ENCODE measurements at regions not wholly inside any gene's neighbourhood (a gene's known extent, or its start where the extent isn't known, plus 50 kb on each side); places are given as distances from the start of the nearest gene placed in this dataset.

DNA sequence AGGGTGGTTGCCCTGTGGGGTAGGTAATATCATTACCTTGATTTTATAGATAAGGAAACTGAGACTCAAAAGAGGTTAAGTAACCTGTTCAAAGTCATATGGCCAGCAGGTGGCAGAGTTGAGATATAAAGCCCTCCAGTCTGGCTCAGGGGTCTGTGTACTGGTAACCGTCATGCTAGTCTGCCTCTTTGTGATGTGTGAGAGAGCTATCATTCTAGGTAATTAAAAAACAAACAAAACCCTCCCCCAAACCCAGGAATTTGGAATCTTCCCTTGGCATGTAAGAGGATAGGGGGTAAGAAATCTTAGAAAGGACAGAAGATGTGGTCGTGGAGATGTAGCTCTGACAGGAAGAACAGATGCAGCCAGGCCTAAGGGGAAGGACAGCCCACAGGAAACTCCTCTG lies 206.0 kb downstream of the CDC5L start:
- Histone ChIP-seq H2AFZ (ENCODE audit: low read depth) (no peak overlapping the region; the same call in 1 of the 2 replicates), H3K4me1 (ENCODE audit: low read depth, poor library complexity, severe bottlenecking) (peaks cover 14% of the 10 kb centered on the region), H3K27me3 (ENCODE audit: insufficient read depth, low read depth) (no peaks in the 10 kb centered on the region), H3K27ac (no peak overlapping the region), H3K4me3 (IDR thresholded peaks at IDR 0.05; ENCODE audit: insufficient read depth, low read depth, low read length) (no peak overlapping the region), H4K20me1 (ENCODE audit: insufficient read depth) (no peaks in the 10 kb centered on the region), H3K36me3 (ENCODE audit: insufficient read depth) (no peaks in the 10 kb centered on the region), H3K79me2 (ENCODE audit: insufficient read depth, low read depth) (no peaks in the 10 kb centered on the region), H3K4me2 (no peak overlapping the region), H3K9ac (no peak overlapping the region)
- TF ChIP-seq, protein P1, sequence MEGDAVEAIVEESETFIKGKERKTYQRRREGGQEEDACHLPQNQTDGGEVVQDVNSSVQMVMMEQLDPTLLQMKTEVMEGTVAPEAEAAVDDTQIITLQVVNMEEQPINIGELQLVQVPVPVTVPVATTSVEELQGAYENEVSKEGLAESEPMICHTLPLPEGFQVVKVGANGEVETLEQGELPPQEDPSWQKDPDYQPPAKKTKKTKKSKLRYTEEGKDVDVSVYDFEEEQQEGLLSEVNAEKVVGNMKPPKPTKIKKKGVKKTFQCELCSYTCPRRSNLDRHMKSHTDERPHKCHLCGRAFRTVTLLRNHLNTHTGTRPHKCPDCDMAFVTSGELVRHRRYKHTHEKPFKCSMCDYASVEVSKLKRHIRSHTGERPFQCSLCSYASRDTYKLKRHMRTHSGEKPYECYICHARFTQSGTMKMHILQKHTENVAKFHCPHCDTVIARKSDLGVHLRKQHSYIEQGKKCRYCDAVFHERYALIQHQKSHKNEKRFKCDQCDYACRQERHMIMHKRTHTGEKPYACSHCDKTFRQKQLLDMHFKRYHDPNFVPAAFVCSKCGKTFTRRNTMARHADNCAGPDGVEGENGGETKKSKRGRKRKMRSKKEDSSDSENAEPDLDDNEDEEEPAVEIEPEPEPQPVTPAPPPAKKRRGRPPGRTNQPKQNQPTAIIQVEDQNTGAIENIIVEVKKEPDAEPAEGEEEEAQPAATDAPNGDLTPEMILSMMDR (conservative IDR thresholded peaks at IDR 0.05; ENCODE audit: low read depth, low read length): peak; percentile 88

DNA sequence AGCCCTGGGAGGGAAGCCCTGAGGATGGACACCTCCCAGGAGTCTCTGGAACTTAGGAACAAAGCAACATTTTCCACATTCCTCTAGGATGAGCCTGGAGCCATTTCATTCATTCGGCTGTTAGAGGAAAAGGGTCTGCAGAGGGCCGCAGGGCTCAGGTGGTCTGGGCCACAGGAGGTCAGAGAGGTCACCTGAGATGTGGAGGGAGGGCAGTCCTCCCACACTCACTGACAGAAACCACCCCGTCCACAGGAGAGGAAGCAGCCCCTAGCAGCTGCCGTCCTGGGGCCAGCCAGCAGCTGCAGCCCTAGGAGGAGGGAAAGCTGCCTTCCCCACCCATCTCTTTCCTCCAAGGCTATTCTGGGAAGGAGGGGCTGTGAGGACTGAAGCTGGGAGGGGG lies 207.0 kb downstream of the CDC5L start:
- TF ChIP-seq, protein P1 (conservative IDR thresholded peaks at IDR 0.05; ENCODE audit: low read depth, low read length): no peak
- Histone ChIP-seq H3K9ac (no peak overlapping the region), H3K79me2 (ENCODE audit: insufficient read depth, low read depth) (no peaks in the 10 kb centered on the region), H4K20me1 (ENCODE audit: insufficient read depth) (no peaks in the 10 kb centered on the region), H3K27ac (no peak overlapping the region), H3K36me3 (ENCODE audit: insufficient read depth) (no peaks in the 10 kb centered on the region), H3K27me3 (ENCODE audit: insufficient read depth, low read depth) (no peaks in the 10 kb centered on the region), H3K4me3 (IDR thresholded peaks at IDR 0.05; ENCODE audit: insufficient read depth, low read depth, low read length) (no peak overlapping the region), H2AFZ (ENCODE audit: low read depth) (no peak overlapping the region), H3K4me1 (ENCODE audit: low read depth, poor library complexity, severe bottlenecking) (peaks cover 21% of the 10 kb centered on the region), H3K4me2 (no peak overlapping the region)

DNA sequence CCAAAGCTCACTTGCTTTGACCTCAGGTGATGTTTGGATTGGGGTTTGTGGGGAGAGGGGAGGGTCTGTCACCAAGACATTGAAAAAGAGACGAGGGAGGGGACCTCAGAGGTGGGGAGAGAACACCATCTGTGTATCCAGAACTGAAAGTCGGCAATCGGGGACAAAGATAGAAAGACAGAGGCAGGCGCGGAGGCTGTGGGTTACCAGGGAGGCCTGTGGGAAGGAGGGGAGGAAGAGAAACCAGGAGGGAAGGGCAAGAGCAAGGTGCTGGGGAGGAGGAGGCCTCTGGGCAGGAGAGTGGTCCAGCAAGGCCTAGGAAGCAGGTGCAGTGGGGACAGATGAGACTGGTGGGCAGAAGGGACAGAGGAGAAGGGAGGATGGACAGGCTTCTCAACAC lies 211.2 kb downstream of the CDC5L start:
- H3K27me3 ChIP-seq (ENCODE audit: insufficient read depth, low read depth): no peaks in the 10 kb centered on the region
- peak overlapping the region; percentile 76 for H3K4me2 ChIP-seq
- peak overlapping the region; percentile 31; the same call in 1 of the 2 replicates for H2AFZ ChIP-seq (ENCODE audit: low read depth)
- no peak overlapping the region for H3K27ac ChIP-seq
- H3K36me3 ChIP-seq (ENCODE audit: insufficient read depth): no peaks in the 10 kb centered on the region
- no peaks in the 10 kb centered on the region for H4K20me1 ChIP-seq (ENCODE audit: insufficient read depth)
- H3K4me1 ChIP-seq (ENCODE audit: low read depth, poor library complexity, severe bottlenecking): peaks cover 19% of the 10 kb centered on the region
- no peak overlapping the region for H3K9ac ChIP-seq
- TF ChIP-seq, protein P1 (conservative IDR thresholded peaks at IDR 0.05; ENCODE audit: low read depth, low read length): no peak
- H3K79me2 ChIP-seq (ENCODE audit: insufficient read depth, low read depth): no peaks in the 10 kb centered on the region
- H3K4me3 ChIP-seq (IDR thresholded peaks at IDR 0.05; ENCODE audit: insufficient read depth, low read depth, low read length): no peak overlapping the region

DNA sequence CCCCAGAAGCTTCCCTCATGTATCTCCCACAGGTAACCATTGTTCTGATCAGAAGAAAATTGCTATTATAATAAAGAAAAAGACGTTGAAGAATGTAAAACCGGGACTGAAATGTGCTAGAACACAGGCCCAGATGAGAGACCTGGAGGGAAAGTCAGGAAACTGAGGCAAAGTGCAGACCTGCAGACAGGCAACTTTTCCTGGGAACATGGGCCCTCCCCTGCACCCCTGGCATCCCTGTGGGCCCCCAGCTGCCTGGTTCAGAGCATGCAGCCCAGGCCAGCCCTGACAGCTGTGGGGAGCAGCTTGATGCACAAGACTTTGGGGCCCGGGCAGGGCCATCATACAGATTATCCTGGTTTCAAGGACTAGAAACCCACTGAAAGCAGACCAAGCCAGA lies 212.2 kb downstream of the CDC5L start:
- no peak overlapping the region for H3K27ac ChIP-seq
- no peaks in the 10 kb centered on the region for H3K27me3 ChIP-seq (ENCODE audit: insufficient read depth, low read depth)
- H2AFZ ChIP-seq (ENCODE audit: low read depth): no peak overlapping the region
- H3K4me3 ChIP-seq (IDR thresholded peaks at IDR 0.05; ENCODE audit: insufficient read depth, low read depth, low read length): no peak overlapping the region
- H3K9ac ChIP-seq: no peak overlapping the region
- H4K20me1 ChIP-seq (ENCODE audit: insufficient read depth): no peaks in the 10 kb centered on the region
- H3K4me1 ChIP-seq (ENCODE audit: low read depth, poor library complexity, severe bottlenecking): peaks cover 17% of the 10 kb centered on the region
- no peaks in the 10 kb centered on the region for H3K79me2 ChIP-seq (ENCODE audit: insufficient read depth, low read depth)
- H3K4me2 ChIP-seq: no peak overlapping the region
- TF ChIP-seq, protein P1 (conservative IDR thresholded peaks at IDR 0.05; ENCODE audit: low read depth, low read length): no peak
- no peaks in the 10 kb centered on the region for H3K36me3 ChIP-seq (ENCODE audit: insufficient read depth)

Data from KMS-11 (cell line).